Transverse colon (tissue), 4 donors: ENCODE measurements at regions not wholly inside any gene's neighbourhood (a gene's known extent, or its start where the extent isn't known, plus 50 kb on each side); places are given as distances from the start of the nearest gene placed in this dataset.

ENCODE experiments used
- CTCF ChIP-seq, 5 experiments: fragments of 200-600 bp in 3 of 5; fragments of 450-650 bp in 2 of 5; sonication (generic) in 3 of 5; IDR thresholded peaks; 1 replicate in 2 of 5; 2 replicates in 3 of 5; pipeline ENCODE4 v1.5.1; 2016 to 2017; ENCODE audit warnings: antibody characterized with exemption in 5 of 5, inconsistent platforms in 3 of 5, mild to moderate bottlenecking in 2 of 5, moderate library complexity in 1 of 5
- POLR2AphosphoS5 ChIP-seq, 3 donors: sonication (generic); formaldehyde crosslinking; IDR thresholded peaks; one replicate each; pipeline ENCODE4 v1.6.1; 2016; ENCODE audit warnings: antibody characterized with exemption in 3 of 3

GRCh38 chr3:13140596-13140995, 67.4 kb upstream of the IQSEC1 start:
- TF ChIP-seq POLR2AphosphoS5 (IDR thresholded peaks at IDR 0.05): no peak
- no peak for TF ChIP-seq CTCF (IDR thresholded peaks at IDR 0.05)
